ENCODE measurements at regions not wholly inside any gene's neighbourhood (a gene's known extent, or its start where the extent isn't known, plus 50 kb on each side); places are given as distances from the start of the nearest gene placed in this dataset.

DNA sequence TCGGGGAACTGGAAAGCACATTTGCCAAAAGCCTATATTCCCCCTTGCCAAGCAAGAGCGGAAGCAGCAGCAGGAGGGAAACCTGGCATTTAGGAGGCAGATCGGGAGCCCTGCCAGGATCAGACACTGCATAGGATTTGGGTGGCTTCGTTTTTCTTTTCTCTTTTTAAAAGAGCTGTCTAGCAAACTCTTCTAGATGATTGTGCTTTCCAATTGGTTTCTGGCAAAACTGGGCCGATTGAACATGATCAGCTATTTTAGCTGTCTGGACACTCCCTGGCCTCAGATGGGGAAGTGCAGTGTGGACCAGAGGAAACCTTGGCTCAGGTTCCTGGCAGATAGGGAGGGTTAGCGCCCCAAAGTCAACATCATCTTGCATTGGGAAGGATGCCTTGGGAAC is 414.0 kb upstream of the KAZN start:
- TF ChIP-seq POLR2AphosphoS5 (IDR thresholded peaks at IDR 0.05), result no peak
- TF ChIP-seq CTCF (IDR thresholded peaks at IDR 0.05), result no peak
- TF ChIP-seq EP300 (IDR thresholded peaks at IDR 0.05; ENCODE audit: low read depth), result no peak
- TF ChIP-seq POLR2A (IDR thresholded peaks at IDR 0.05), result no peak
- no peak overlapping the region for H3K27ac ChIP-seq
- no peak overlapping the region for H3K4me3 ChIP-seq
- H3K4me1 ChIP-seq, result no peaks in the 10 kb centered on the region
- no peaks in the 10 kb centered on the region for H3K9me3 ChIP-seq
- no peaks in the 10 kb centered on the region for H3K36me3 ChIP-seq
- intact Hi-C loops (cut with DNase I; ENCODE audit: low total_unique reads) (no loop called here), in situ Hi-C loops (cut with MboI; ENCODE audit: low pct_ligation_motif_present in 1 of 4, low pct_unique_long_range_greater_than_20kb in 1 of 4, low sequenced_read_pairs in 3 of 4) (no loop called here)
- no peaks in the 10 kb centered on the region for H3K27me3 ChIP-seq
- WGBS, 2 donors (ENCODE audit: low coverage in 1 of 2), result 56 to 66% methylated on average over 3 to 6 of the region's 6 CpGs
- no peak for DNase-seq

- Histone ChIP-seq H3K9me3 (no peaks in the 10 kb centered on the region), H3K36me3 (no peaks in the 10 kb centered on the region), H3K4me1 (no peaks in the 10 kb centered on the region), H3K4me3 (no peak overlapping the region), H3K27me3 (no peaks in the 10 kb centered on the region), H3K27ac (no peak overlapping the region)
- TF ChIP-seq EP300 (IDR thresholded peaks at IDR 0.05; ENCODE audit: low read depth) (no peak), POLR2A (IDR thresholded peaks at IDR 0.05) (no peak), CTCF (IDR thresholded peaks at IDR 0.05) (no peak)
- WGBS, 2 donors (ENCODE audit: low coverage in 1 of 2), result 87 to 100% methylated on average over 1 to 4 of the region's 4 CpGs
- DNase-seq, result no peak
- in situ Hi-C loops (cut with MboI; ENCODE audit: low pct_ligation_motif_present in 1 of 4, low pct_unique_long_range_greater_than_20kb in 1 of 4, low sequenced_read_pairs in 3 of 4) (no loop called here), intact Hi-C loops (cut with DNase I; ENCODE audit: low total_unique reads) (no loop called here)
These were observed 409.1 kb upstream of the KAZN start for GRCh38 chr1:14189381-14189780.

DNA sequence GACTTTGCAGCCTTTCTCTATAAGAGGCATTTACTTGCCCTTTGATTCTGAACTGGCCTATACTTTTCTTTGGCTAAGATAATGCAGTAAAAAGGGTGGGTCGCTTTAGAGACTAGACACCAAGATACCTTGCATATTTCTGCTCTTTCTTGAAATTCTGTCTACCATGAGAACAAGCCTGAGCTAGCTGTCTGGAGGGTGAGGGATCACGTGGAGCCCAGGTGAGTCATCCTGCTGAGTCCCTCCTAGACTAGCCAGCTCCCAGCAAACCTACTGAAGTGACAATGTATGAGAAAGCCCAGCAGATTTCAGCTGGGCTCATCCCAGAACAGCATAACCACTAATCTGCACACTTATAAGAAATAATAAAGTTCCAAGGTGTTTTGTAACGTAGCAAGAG is 408.0 kb upstream of the KAZN start:
- in situ Hi-C loops (cut with MboI; ENCODE audit: low pct_ligation_motif_present in 1 of 4, low pct_unique_long_range_greater_than_20kb in 1 of 4, low sequenced_read_pairs in 3 of 4), result no loop called here
- no peak for DNase-seq

DNA sequence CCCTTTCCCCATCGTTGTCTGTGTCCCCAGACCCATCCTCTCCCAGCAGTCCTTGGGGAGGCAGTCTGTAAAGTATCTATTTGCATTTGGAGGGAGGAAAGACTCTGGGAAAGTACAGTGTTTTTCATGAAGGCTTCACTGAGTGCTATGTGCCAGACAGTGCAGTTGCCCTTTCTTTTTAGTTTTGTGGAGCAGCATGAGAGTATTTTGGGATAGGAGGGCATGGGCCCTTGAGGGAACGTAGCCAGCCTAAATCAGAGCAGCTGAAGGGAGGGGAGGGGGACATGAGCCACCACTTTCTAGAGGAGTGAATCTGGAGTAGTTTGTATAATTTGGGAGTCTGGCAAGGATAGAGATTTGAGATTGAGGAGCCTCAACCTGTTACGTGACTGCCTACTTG is 404.0 kb upstream of the KAZN start:
- no peak for TF ChIP-seq POLR2AphosphoS5 (IDR thresholded peaks at IDR 0.05)
- TF ChIP-seq EP300 (IDR thresholded peaks at IDR 0.05; ENCODE audit: low read depth), result no peak
- TF ChIP-seq CTCF (IDR thresholded peaks at IDR 0.05), result no peak
- TF ChIP-seq POLR2A (IDR thresholded peaks at IDR 0.05), result no peak
- Histone ChIP-seq H3K36me3 (no peaks in the 10 kb centered on the region), H3K9me3 (no peaks in the 10 kb centered on the region), H3K27ac (no peak overlapping the region), H3K4me1 (no peaks in the 10 kb centered on the region), H3K4me3 (no peak overlapping the region), H3K27me3 (no peaks in the 10 kb centered on the region)
- WGBS, 2 donors (ENCODE audit: low coverage in 1 of 2), result 70 to 95% methylated on average over 3 of the region's 3 CpGs
- no peak for DNase-seq
- in situ Hi-C loops (cut with MboI; ENCODE audit: low pct_ligation_motif_present in 1 of 4, low pct_unique_long_range_greater_than_20kb in 1 of 4, low sequenced_read_pairs in 3 of 4) (no loop called here), intact Hi-C loops (cut with DNase I; ENCODE audit: low total_unique reads) (no loop called here)

More for the DNA sequence above, 408.0 kb upstream of the KAZN start:
- TF ChIP-seq EP300 (IDR thresholded peaks at IDR 0.05; ENCODE audit: low read depth), result no peak
- Histone ChIP-seq H3K4me3 (no peak overlapping the region), H3K27me3 (no peaks in the 10 kb centered on the region), H3K36me3 (no peaks in the 10 kb centered on the region), H3K4me1 (no peaks in the 10 kb centered on the region), H3K27ac (no peak overlapping the region), H3K9me3 (no peaks in the 10 kb centered on the region)
- intact Hi-C loops (cut with DNase I; ENCODE audit: low total_unique reads), result no loop called here
- 68 to 93% methylated on average over 3 of the region's 3 CpGs for WGBS, 2 donors (ENCODE audit: low coverage in 1 of 2)

- WGBS, 2 donors (ENCODE audit: low coverage in 1 of 2), result 64 to 89% methylated on average over 1 of the region's 1 CpG
- DNase-seq, result no peak
- intact Hi-C loops (cut with DNase I; ENCODE audit: low total_unique reads) (no loop called here), in situ Hi-C loops (cut with MboI; ENCODE audit: low pct_ligation_motif_present in 1 of 4, low pct_unique_long_range_greater_than_20kb in 1 of 4, low sequenced_read_pairs in 3 of 4) (no loop called here)
- Histone ChIP-seq H3K9me3 (no peaks in the 10 kb centered on the region), H3K4me1 (no peaks in the 10 kb centered on the region), H3K36me3 (no peaks in the 10 kb centered on the region), H3K27ac (no peak overlapping the region), H3K27me3 (no peaks in the 10 kb centered on the region), H3K4me3 (no peak overlapping the region)
- TF ChIP-seq CTCF (IDR thresholded peaks at IDR 0.05), result no peak
- no peak for TF ChIP-seq POLR2A (IDR thresholded peaks at IDR 0.05)
- TF ChIP-seq EP300 (IDR thresholded peaks at IDR 0.05; ENCODE audit: low read depth), result no peak
- no peak for TF ChIP-seq POLR2AphosphoS5 (IDR thresholded peaks at IDR 0.05)
These were observed 393.4 kb upstream of the KAZN start for GRCh38 chr1:14205066-14205465.
